C4-2B (cell line): ENCODE measurements at regions not wholly inside any gene's neighbourhood (a gene's known extent, or its start where the extent isn't known, plus 50 kb on each side); places are given as distances from the start of the nearest gene placed in this dataset.

ENCODE experiments used
- ZFX ChIP-seq: fragments of 450-650 bp; IDR thresholded peaks from 2 replicates; pipeline ENCODE4 v1.6.1; 2017
- TF ChIP-seq, protein P1 (sequence below): fragments of 450-650 bp; conservative IDR thresholded peaks from 2 replicates; pipeline ENCODE4 v1.5.1; 2017; ENCODE audit warnings: mild to moderate bottlenecking

DNA sequence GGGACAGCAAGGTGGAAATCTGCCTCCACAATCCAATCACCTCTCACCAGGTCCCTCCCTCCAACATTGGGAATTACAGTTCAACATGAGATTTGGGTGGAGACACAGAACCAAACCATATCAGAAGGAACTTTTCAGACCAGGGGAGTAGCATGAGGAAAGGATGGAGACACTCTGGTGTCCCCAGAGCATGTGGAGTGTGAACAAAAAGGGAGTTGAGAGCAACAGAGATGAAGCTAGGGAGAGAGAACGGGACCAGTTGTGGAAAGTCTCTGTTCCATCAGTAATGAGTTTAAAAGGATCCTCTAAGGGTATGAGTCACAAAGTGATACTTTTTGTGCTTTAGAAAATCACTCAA lies 382.0 kb downstream of the SFMBT2 start:
- TF ChIP-seq, protein P1, sequence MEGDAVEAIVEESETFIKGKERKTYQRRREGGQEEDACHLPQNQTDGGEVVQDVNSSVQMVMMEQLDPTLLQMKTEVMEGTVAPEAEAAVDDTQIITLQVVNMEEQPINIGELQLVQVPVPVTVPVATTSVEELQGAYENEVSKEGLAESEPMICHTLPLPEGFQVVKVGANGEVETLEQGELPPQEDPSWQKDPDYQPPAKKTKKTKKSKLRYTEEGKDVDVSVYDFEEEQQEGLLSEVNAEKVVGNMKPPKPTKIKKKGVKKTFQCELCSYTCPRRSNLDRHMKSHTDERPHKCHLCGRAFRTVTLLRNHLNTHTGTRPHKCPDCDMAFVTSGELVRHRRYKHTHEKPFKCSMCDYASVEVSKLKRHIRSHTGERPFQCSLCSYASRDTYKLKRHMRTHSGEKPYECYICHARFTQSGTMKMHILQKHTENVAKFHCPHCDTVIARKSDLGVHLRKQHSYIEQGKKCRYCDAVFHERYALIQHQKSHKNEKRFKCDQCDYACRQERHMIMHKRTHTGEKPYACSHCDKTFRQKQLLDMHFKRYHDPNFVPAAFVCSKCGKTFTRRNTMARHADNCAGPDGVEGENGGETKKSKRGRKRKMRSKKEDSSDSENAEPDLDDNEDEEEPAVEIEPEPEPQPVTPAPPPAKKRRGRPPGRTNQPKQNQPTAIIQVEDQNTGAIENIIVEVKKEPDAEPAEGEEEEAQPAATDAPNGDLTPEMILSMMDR, result no peak
- TF ChIP-seq ZFX, result no peak
